Pancreas (tissue), 10 donors: ENCODE measurements at regions not wholly inside any gene's neighbourhood (a gene's known extent, or its start where the extent isn't known, plus 50 kb on each side); places are given as distances from the start of the nearest gene placed in this dataset.

Source experiments
- ATAC-seq, 4 donors: fragments of 200-7000 bp; cut with Tn5 transposase; one replicate each; pipeline versions ENCODE4 v1.8.0 to v1.9.1; 2020; ENCODE audit warnings: mild to moderate bottlenecking in 4 of 4, moderate library complexity in 4 of 4
- DNase-seq, 6 donors: peaks; one replicate each; pipeline ENCODE4 v3.0.0-alpha.2; 2020
- FAIRE-seq: peaks from 2 replicates; lab custom pipeline; 2012; peaks lifted over from hg19 to GRCh38; lab: Jason Lieb, UNC
- H3K27ac ChIP-seq, 4 donors: fragments of 200-600 bp; sonication (generic); 1 replicate in 3 of 4; 2 replicates in 1 of 4; pipeline versions ENCODE4 v1.5.0 to v1.8.0; 2020
- H3K27me3 ChIP-seq, 4 donors: fragments of 200-600 bp; one replicate each; pipeline ENCODE4 v1.8.0; 2021
- H3K36me3 ChIP-seq, 3 donors: fragments of 200-600 bp; sonication (generic) in 1 of 3; one replicate each; pipeline versions ENCODE4 v1.5.0 to v1.8.0; 2020 to 2021
- H3K4me1 ChIP-seq, 3 donors: fragments of 200-600 bp; one replicate each; pipeline ENCODE4 v1.8.0; 2021
- H3K4me3 ChIP-seq, 4 donors: fragments of 200-600 bp; sonication (generic) in 2 of 4; one replicate each; pipeline versions ENCODE4 v1.5.0 to v1.8.0; 2020 to 2021
- H3K9me3 ChIP-seq, 4 donors: fragments of 200-600 bp; one replicate each; pipeline ENCODE4 v1.8.0; 2021
- WGBS, 2 donors: extraction: QIAGEN DNeasy Blood & Tissue Kit; methylation state at CpG; one replicate each; pipeline ENCODE4 v1.1.7; 2013; 5-methylcytosine and 5-hydroxymethylcytosine counted together
- intact Hi-C, 3 donors: fragments of 100-400 bp; cut with DNase I; formaldehyde crosslinking; loops; one replicate each; pipeline versions ENCODE4 v1.11.1 to v1.14.2; 2022
- TF ChIP-seq, protein P1 (sequence below), 4 donors: fragments of 200-600 bp; sonication (generic) in 3 of 4; IDR thresholded peaks; one replicate each; pipeline versions ENCODE4 v1.5.0 to v1.8.0; 2021; ENCODE audit warnings: antibody characterized with exemption in 4 of 4
- donor health status: healthy with polysubstance abuse.
- donor health status: DM: no; HTN: no; CAD: no; lungs with moderate emphysema.
- donor health status: DM: no; HTN: no; CAD: no.
- donor health status: control.
- donor health status: control.
- donor health status: Bipolar disorder and iron deficiency.
- donor health status: DM: yes; HTN: yes; CAD: no.
- donor health status: DM: no; HTN: no; CAD: no.
- donor health status: DM: no; HTN: no; CAD: no.
- donor health status: DM: yes; HTN: yes; CAD: no.

DNA sequence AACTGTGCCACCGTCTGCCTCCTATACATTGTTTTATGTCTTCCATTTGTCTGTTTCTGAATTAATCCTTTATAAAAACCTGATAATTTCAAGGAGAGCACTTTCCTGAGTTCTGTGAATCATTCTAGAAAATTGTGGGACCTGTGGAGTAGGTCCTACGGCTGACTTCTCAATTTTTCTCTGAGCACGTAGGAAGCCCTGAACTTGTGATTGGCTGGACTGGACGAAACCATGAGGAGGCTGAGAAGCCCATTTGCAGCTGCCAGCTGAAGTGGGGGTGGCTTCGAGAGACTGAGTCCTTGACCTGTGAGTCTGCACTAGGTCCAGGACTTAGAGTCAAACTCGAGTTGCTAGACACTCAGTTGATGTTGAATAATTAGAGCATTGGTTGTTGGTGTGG lies 277.1 kb upstream of the NCAM2 start:
- TF ChIP-seq, protein P1, sequence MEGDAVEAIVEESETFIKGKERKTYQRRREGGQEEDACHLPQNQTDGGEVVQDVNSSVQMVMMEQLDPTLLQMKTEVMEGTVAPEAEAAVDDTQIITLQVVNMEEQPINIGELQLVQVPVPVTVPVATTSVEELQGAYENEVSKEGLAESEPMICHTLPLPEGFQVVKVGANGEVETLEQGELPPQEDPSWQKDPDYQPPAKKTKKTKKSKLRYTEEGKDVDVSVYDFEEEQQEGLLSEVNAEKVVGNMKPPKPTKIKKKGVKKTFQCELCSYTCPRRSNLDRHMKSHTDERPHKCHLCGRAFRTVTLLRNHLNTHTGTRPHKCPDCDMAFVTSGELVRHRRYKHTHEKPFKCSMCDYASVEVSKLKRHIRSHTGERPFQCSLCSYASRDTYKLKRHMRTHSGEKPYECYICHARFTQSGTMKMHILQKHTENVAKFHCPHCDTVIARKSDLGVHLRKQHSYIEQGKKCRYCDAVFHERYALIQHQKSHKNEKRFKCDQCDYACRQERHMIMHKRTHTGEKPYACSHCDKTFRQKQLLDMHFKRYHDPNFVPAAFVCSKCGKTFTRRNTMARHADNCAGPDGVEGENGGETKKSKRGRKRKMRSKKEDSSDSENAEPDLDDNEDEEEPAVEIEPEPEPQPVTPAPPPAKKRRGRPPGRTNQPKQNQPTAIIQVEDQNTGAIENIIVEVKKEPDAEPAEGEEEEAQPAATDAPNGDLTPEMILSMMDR (IDR thresholded peaks at IDR 0.05): no peak
- WGBS, 2 donors: 42 to 52% methylated on average over 6 of the region's 6 CpGs

DNA sequence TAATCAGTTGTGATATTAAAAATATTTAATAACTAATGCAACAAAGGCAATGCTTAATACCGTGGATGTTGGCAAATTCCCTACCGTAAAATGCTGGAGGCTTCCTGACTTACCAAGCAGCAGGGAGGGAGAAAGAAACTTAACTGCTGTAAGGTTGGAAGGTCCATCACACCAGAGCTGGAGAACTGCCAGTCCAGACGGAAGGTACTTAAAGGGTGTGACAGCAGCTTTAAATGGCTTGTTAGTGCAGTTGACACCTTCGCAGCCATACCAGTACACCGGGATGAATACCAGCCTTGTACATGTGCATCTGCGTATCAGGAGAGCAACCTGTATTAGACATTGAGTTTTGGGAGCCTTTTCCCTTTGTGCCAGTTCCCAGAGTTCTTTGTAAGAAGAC lies 269.5 kb upstream of the NCAM2 start:
- Histone ChIP-seq H3K36me3 (no peaks in the 10 kb centered on the region), H3K27ac (no peak overlapping the region), H3K9me3 (no peaks in the 10 kb centered on the region), H3K4me1 (no peaks in the 10 kb centered on the region), H3K27me3 (no peaks in the 10 kb centered on the region), H3K4me3 (no peak overlapping the region)
- intact Hi-C loops: no loop called here
- TF ChIP-seq, protein P1 (IDR thresholded peaks at IDR 0.05): no peak
- ATAC-seq: no peak
- WGBS, 2 donors: 63 to 76% methylated on average over 6 of the region's 6 CpGs
- DNase-seq: no peak
- no peak for FAIRE-seq

More for the DNA sequence above, 277.1 kb upstream of the NCAM2 start:
- Histone ChIP-seq H3K4me1 (no peaks in the 10 kb centered on the region), H3K9me3 (no peaks in the 10 kb centered on the region), H3K27ac (no peak overlapping the region), H3K4me3 (no peak overlapping the region), H3K36me3 (no peaks in the 10 kb centered on the region), H3K27me3 (no peaks in the 10 kb centered on the region)
- ATAC-seq (no peak), DNase-seq (no peak), FAIRE-seq (no peak)
- intact Hi-C loops: no loop called here

DNA sequence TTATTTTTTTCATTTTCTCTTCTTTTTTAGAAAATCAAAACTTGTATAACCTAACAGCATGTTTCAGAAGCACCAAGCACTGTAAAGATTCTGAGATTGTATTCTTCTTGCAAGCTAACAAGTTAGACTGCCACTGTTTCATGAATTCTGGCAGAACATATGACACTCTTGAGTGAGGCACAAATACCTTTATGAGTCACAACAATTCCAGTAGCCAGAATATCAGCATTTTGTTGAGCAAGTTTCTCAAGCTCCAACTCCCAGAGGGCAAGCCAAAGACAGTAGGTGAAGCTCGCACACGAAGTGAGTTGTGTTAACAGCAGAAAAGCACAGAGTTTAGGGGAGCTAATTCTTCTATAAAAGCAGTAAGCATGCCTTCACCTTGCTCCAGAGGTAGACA lies 268.8 kb upstream of the NCAM2 start:
- no peaks in the 10 kb centered on the region for H3K27me3 ChIP-seq
- TF ChIP-seq, protein P1 (IDR thresholded peaks at IDR 0.05): no peak
- 61 to 83% methylated on average over 2 of the region's 2 CpGs for WGBS, 2 donors
- no peak for ATAC-seq
- H3K4me3 ChIP-seq: no peak overlapping the region
- no peaks in the 10 kb centered on the region for H3K36me3 ChIP-seq
- intact Hi-C loops: no loop called here
- FAIRE-seq: no peak
- H3K27ac ChIP-seq: no peak overlapping the region
- H3K9me3 ChIP-seq: no peaks in the 10 kb centered on the region
- DNase-seq: no peak
- H3K4me1 ChIP-seq: no peaks in the 10 kb centered on the region

DNA sequence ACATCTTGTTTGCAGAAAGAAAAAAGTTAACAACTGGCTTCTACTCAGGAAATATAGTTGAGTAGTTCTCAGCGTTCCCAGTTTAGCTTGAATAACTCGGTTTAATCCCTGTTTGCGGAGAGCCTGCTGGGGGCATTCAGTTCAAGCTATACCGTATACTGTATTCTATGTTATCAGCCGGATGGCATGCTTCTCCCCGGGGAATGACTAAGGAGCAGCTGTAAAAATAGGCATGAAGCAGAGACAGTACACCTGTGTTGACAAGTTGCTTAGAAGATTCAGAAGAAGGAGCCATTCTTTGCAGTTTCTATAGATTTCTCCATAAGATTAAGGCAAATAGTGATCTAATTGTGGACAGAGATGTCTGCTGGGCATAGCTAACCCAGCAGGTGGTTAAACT lies 267.8 kb upstream of the NCAM2 start:
- ATAC-seq (no peak), DNase-seq (no peak), FAIRE-seq (no peak)
- H3K27ac ChIP-seq: no peak overlapping the region
- no peaks in the 10 kb centered on the region for H3K36me3 ChIP-seq
- 56 to 67% methylated on average over 6 of the region's 6 CpGs for WGBS, 2 donors
- TF ChIP-seq, protein P1 (IDR thresholded peaks at IDR 0.05): no peak
- H3K4me1 ChIP-seq: no peaks in the 10 kb centered on the region
- H3K27me3 ChIP-seq: no peaks in the 10 kb centered on the region
- H3K4me3 ChIP-seq: no peak overlapping the region
- intact Hi-C loops: no loop called here
- no peaks in the 10 kb centered on the region for H3K9me3 ChIP-seq

DNA sequence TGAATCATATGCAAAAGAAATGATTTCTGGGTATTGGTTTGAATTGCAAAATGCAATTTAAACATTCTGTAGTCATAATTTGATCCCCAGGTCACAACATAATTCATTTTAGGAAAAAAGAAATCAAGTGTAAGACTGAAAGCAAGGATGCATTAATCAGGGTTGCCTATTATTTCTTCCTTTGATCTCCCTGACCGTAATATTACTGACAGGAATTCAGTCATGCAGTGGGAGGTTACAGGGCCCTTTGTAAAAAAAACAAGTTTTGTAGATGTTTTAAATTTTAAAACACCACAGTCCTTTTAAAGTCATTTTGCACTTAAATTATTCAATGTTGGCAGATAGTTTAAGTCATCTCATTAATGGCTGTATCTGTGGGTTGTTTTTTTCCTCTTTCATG lies 263.0 kb upstream of the NCAM2 start:
- no peak for ATAC-seq
- no peaks in the 10 kb centered on the region for H3K9me3 ChIP-seq
- no peaks in the 10 kb centered on the region for H3K4me1 ChIP-seq
- FAIRE-seq: no peak
- H3K27me3 ChIP-seq: no peaks in the 10 kb centered on the region
- H3K4me3 ChIP-seq: no peak overlapping the region
- 47 to 48% methylated on average over 1 of the region's 1 CpG for WGBS, 2 donors
- no peaks in the 10 kb centered on the region for H3K36me3 ChIP-seq
- no peak overlapping the region for H3K27ac ChIP-seq
- intact Hi-C loops: no loop called here
- TF ChIP-seq, protein P1 (IDR thresholded peaks at IDR 0.05): no peak
- DNase-seq: no peak
